Tibial artery (tissue), 4 donors: ENCODE measurements at regions not wholly inside any gene's neighbourhood (a gene's known extent, or its start where the extent isn't known, plus 50 kb on each side); places are given as distances from the start of the nearest gene placed in this dataset.

Experiments used
- DNase-seq, 2 donors: peaks; one replicate each; pipeline ENCODE4 v3.0.0-alpha.2; 2019
- H3K27ac ChIP-seq, 2 donors: fragments of 200-600 bp; sonication (generic) in 1 of 2; 1 replicate in 1 of 2; 2 replicates in 1 of 2; pipeline ENCODE4 v1.5.1; 2018 to 2019; ENCODE audit warnings: mild to moderate bottlenecking in 1 of 2
- H3K27me3 ChIP-seq, 2 donors: fragments of 200-600 bp; sonication (generic) in 1 of 2; one replicate each; pipeline versions ENCODE4 v1.5.1 to v1.6.0; 2016 to 2019
- H3K36me3 ChIP-seq, 3 donors: fragments of 200-600 bp; sonication (generic) in 2 of 3; one replicate each; pipeline ENCODE4 v1.5.1; 2016 to 2019; ENCODE audit warnings: mild to moderate bottlenecking in 2 of 3
- H3K4me1 ChIP-seq, 4 donors: fragments of 200-600 bp; sonication (generic) in 2 of 4; 1 replicate in 3 of 4; 2 replicates in 1 of 4; pipeline ENCODE4 v1.5.1; 2016 to 2019
- H3K4me3 ChIP-seq, 2 donors: fragments of 200-600 bp; sonication (generic) in 1 of 2; 1 replicate in 1 of 2; 2 replicates in 1 of 2; pipeline ENCODE4 v1.5.1; 2018 to 2019; ENCODE audit warnings: mild to moderate bottlenecking in 2 of 2
- H3K9me3 ChIP-seq, 3 donors: fragments of 200-600 bp; sonication (generic) in 1 of 3; one replicate each; pipeline ENCODE4 v1.5.1; 2016 to 2019
- intact Hi-C: fragments of 100-400 bp; cut with DNase I; formaldehyde crosslinking; loops from one replicate; pipeline ENCODE4 v1.15.0; 2023; ENCODE audit warnings: low total_unique reads
- TF ChIP-seq, protein P1 (sequence below), 2 experiments: fragments of 200-600 bp in 1 of 2; fragments of 450-650 bp in 1 of 2; IDR thresholded peaks; one replicate each; pipeline ENCODE4 v1.5.1; 2017 to 2019; ENCODE audit warnings: antibody characterized with exemption in 2 of 2, mild to moderate bottlenecking in 1 of 2, moderate library complexity in 1 of 2

- Histone ChIP-seq H3K9me3 (no peaks in the 10 kb centered on the region), H3K4me1 (no peaks in the 10 kb centered on the region), H3K27me3 (no peaks in the 10 kb centered on the region), H3K27ac (no peak overlapping the region), H3K36me3 (no peaks in the 10 kb centered on the region), H3K4me3 (no peak overlapping the region)
- TF ChIP-seq, protein P1, sequence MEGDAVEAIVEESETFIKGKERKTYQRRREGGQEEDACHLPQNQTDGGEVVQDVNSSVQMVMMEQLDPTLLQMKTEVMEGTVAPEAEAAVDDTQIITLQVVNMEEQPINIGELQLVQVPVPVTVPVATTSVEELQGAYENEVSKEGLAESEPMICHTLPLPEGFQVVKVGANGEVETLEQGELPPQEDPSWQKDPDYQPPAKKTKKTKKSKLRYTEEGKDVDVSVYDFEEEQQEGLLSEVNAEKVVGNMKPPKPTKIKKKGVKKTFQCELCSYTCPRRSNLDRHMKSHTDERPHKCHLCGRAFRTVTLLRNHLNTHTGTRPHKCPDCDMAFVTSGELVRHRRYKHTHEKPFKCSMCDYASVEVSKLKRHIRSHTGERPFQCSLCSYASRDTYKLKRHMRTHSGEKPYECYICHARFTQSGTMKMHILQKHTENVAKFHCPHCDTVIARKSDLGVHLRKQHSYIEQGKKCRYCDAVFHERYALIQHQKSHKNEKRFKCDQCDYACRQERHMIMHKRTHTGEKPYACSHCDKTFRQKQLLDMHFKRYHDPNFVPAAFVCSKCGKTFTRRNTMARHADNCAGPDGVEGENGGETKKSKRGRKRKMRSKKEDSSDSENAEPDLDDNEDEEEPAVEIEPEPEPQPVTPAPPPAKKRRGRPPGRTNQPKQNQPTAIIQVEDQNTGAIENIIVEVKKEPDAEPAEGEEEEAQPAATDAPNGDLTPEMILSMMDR (IDR thresholded peaks at IDR 0.05) = no peak
- intact Hi-C loops = no loop called here
- no peak for DNase-seq
These were observed 236.0 kb downstream of the RAD51AP2 start for GRCh38 chr2:17282245-17282644.

- Histone ChIP-seq H3K9me3 (no peaks in the 10 kb centered on the region), H3K36me3 (no peaks in the 10 kb centered on the region), H3K4me1 (no peaks in the 10 kb centered on the region), H3K27ac (no peak overlapping the region), H3K27me3 (no peaks in the 10 kb centered on the region), H3K4me3 (no peak overlapping the region)
- no peak for DNase-seq
- intact Hi-C loops = no loop called here
- TF ChIP-seq, protein P1 (IDR thresholded peaks at IDR 0.05) = no peak
These were observed 242.0 kb downstream of the RAD51AP2 start for GRCh38 chr2:17276220-17276619.

DNA sequence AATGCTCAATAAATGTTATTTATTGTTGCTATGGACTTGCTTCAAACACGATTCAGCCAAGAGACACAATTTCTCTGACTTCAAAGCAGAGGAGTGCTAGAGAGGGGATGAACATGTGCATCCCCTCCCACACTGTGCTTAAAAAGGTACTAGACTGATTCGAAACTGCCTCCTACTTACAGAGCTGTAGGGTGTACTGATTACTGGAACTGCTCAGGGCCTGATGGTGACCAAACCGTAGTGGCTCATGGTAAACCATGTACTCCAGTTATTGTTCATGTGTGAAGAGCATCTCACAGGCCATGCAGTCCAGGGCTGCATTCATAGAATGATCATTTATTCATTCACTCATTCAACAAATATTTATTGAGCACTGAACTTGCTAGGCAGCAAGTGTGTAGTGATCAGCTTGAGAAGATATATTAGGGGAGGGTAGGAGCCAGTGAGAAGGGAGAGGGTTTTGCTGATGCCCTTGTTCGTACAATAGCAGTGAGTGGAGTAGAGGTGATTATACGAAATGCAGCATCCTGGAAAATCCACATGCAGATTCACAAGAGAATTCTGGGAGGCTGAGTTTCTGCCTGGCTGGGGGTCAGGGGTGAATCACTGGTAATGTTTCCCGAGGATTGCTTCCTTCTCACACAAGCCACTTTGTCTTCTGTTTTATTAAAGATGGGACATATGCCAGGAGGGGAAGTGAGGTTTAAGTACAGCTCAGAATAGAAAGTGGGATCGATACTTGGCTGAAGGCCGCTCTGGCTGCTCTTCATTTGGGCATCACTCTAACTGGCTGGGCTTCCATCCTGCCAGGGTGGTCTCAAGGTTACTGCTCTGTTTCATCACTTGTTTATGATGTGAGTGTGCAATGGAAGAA lies 245.4 kb downstream of the RAD51AP2 start:
- DNase-seq = no peak
- Histone ChIP-seq H3K27me3 (no peaks in the 10 kb centered on the region), H3K36me3 (no peaks in the 10 kb centered on the region), H3K4me1 (no peaks in the 10 kb centered on the region), H3K4me3 (no peak overlapping the region), H3K27ac (no peak overlapping the region), H3K9me3 (no peaks in the 10 kb centered on the region)
- TF ChIP-seq, protein P1 (IDR thresholded peaks at IDR 0.05) = no peak
- intact Hi-C loops = no loop called here

DNA sequence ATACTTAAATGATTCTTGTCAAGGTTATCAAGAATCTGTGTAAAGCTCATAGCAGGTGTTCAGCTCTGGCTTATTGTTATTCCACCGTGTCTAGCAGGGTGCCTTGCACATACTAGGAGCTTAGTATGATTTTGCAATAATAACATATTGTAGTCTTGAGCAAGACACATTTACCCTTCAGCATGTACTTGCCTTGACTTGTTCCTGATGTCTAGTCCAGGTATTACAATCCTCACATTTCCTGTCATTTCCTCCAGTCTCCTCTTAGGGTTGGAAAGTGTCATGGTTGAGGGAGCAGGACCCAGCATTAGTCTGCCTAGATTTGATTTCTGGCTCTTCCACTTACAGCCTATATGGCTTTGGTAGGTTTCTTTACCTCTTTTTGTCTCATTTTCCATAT lies 246.1 kb downstream of the RAD51AP2 start:
- intact Hi-C loops = no loop called here
- no peaks in the 10 kb centered on the region for H3K36me3 ChIP-seq
- TF ChIP-seq, protein P1 (IDR thresholded peaks at IDR 0.05) = no peak
- H3K4me1 ChIP-seq = no peaks in the 10 kb centered on the region
- DNase-seq = no peak
- no peaks in the 10 kb centered on the region for H3K27me3 ChIP-seq
- no peak overlapping the region for H3K4me3 ChIP-seq
- H3K9me3 ChIP-seq = no peaks in the 10 kb centered on the region
- no peak overlapping the region for H3K27ac ChIP-seq

GRCh38 chr2:17271416-17271815 lies 246.8 kb downstream of the RAD51AP2 start:
- H3K4me1 ChIP-seq = no peaks in the 10 kb centered on the region
- intact Hi-C loops = no loop called here
- H3K27me3 ChIP-seq = no peaks in the 10 kb centered on the region
- TF ChIP-seq, protein P1 (IDR thresholded peaks at IDR 0.05) = no peak
- no peaks in the 10 kb centered on the region for H3K9me3 ChIP-seq
- no peak overlapping the region for H3K4me3 ChIP-seq
- H3K27ac ChIP-seq = no peak overlapping the region
- no peak for DNase-seq
- no peaks in the 10 kb centered on the region for H3K36me3 ChIP-seq
